ENCODE measurements at regions not wholly inside any gene's neighbourhood (a gene's known extent, or its start where the extent isn't known, plus 50 kb on each side); places are given as distances from the start of the nearest gene placed in this dataset.

DNA sequence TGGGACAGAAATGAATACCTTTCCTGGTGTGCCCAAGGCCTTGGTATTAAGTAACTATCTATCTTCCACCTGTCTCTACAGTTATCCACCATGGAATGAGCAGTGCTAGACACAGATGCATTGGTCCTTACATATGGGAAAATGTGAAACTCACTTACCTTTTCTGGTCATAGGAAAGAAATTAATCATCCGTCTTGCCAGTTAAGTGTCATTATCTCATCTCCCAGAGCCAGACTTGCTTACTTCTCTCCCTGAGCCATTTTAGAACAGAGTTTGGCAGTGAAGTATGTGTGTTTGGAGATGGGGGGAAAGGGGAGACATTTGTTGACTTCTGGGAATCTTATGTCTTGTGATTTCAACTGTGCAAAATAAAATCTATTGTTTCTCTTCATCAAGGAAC is 1211.0 kb upstream of the CDH6 start:
- no peak overlapping the region for H3K27ac ChIP-seq
- TF ChIP-seq, protein P1, sequence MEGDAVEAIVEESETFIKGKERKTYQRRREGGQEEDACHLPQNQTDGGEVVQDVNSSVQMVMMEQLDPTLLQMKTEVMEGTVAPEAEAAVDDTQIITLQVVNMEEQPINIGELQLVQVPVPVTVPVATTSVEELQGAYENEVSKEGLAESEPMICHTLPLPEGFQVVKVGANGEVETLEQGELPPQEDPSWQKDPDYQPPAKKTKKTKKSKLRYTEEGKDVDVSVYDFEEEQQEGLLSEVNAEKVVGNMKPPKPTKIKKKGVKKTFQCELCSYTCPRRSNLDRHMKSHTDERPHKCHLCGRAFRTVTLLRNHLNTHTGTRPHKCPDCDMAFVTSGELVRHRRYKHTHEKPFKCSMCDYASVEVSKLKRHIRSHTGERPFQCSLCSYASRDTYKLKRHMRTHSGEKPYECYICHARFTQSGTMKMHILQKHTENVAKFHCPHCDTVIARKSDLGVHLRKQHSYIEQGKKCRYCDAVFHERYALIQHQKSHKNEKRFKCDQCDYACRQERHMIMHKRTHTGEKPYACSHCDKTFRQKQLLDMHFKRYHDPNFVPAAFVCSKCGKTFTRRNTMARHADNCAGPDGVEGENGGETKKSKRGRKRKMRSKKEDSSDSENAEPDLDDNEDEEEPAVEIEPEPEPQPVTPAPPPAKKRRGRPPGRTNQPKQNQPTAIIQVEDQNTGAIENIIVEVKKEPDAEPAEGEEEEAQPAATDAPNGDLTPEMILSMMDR (IDR thresholded peaks at IDR 0.05) = no peak
- no peak for TF ChIP-seq ZFX (IDR thresholded peaks at IDR 0.05; ENCODE audit: borderline replicate concordance)

DNA sequence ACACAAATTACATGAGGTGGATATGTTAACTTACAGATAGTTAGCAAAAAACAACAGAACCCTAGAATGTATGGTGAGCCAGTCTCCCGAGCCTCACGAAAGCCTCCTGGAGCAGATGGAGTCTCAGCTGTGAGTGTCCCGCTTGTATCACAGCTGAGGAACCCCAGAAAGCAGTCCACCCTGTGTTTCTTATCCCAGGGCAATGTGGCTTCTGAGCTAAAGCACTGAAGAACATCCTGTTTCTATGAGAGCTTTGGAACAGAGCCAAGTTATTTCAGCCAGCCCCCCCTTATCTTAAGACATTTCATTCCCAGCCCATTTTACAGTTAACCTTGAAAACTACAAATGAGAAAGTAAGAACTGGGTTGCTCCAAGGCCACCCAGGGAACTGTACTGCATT is 1220.9 kb upstream of the CDH6 start:
- TF ChIP-seq, protein P1 (IDR thresholded peaks at IDR 0.05) = no peak
- TF ChIP-seq ZFX (IDR thresholded peaks at IDR 0.05; ENCODE audit: borderline replicate concordance) = no peak
- no peak overlapping the region for H3K27ac ChIP-seq

DNA sequence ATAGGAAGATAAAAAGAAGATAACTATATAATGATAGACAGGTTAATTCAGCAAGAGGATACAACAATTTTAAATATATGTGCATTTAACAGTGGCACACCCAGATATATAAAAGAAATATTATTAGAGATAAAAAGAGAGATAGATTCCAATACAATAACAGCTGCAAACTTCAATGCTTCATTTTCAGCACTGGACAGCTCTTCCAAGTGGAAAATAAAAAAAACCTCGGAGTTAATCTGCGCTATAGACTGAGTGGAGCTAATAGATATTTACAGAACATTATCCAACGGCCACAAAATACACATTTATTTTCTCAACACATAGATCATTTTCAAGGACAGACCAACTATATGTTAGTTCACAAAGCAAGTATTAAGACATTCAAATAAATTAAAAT is 1229.5 kb upstream of the CDH6 start:
- TF ChIP-seq, protein P1 (IDR thresholded peaks at IDR 0.05) = no peak
- no peak for TF ChIP-seq ZFX (IDR thresholded peaks at IDR 0.05; ENCODE audit: borderline replicate concordance)
- H3K27ac ChIP-seq = no peak overlapping the region

DNA sequence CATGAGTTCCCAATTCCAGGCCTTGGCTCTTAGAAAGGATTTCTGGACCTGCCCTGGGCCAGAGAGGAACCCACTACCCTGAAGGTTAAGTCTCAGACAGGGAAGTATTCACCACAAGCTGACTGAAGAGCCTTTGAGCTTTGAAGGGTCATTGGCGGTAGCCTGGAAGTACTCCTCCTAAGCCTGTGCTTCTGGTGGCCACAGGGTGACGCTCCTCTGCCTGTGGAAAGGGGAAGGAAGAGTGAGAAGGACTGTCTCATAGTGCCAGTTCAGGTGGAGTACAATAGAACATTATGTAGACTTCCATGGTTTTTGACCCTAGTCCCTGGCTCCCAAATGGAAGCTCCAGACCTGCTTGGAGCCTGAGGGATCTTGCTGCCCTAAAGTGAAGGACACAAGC is 1233.2 kb upstream of the CDH6 start:
- TF ChIP-seq, protein P1 (IDR thresholded peaks at IDR 0.05) = no peak
- no peak for TF ChIP-seq ZFX (IDR thresholded peaks at IDR 0.05; ENCODE audit: borderline replicate concordance)

DNA sequence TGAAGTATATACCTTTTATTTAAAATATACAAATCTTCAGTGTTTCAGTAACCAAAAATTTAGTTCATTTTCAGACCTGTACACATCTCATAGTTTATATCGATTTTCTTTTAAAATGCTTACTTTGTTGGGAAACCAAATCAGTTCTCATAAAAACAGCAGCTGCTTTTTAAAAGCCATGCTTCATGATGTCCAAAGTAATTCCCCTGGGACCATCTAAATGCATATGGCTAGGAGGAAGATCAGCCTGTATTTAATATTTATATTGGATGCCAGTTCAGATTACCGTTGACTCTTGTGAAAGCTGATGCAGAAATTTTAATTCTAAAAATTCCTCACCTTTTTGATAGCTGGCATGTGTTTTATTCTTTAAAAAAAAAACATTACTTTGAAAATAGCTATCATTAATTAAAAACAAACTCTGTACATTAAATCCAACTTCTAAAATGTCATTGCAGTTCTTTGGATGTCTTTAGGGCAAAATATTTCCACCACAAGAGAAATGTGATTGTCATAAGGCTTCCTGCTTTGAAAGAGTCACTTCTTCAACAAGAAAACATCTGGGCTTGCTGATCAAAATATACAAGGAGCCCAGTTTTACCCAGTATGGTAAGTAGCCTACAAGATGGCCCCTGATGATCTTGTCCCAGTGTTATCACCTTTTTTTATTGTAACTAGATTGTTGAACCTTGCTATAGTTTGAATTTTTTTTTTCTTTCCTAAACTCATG is 1242.9 kb upstream of the CDH6 start:
- no peak overlapping the region for H3K27ac ChIP-seq
- TF ChIP-seq, protein P1 (IDR thresholded peaks at IDR 0.05) = no peak
- no peak for TF ChIP-seq ZFX (IDR thresholded peaks at IDR 0.05; ENCODE audit: borderline replicate concordance)

More for the DNA sequence above, 1233.2 kb upstream of the CDH6 start:
- no peak overlapping the region for H3K27ac ChIP-seq

DNA sequence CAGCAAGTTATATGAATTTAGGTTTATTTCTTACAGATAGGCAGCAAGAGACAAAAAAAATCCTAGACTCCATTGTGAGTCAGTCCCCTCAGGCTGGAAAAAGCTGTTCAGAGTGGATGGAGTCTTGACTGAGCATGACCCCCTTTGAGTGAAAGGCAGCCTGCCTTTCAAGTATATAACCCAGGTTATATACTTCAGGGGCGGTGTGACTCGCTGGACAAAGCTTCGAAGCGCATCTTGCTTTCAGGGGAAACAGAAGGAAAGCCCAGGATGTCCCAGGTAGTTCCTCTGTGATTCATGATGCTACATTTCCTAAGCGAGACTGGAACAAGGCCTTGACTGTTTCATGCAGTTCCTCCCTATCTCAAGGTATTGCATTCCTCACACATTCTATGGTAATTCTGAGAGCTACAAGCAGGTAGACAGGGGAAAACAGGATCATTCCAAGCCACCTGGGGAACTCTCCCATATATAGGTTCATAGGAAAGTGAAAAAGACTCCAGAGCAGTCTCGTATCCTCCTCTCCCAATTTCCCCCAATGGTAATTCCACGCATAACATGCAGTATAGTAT is 1244.1 kb upstream of the CDH6 start:
- H3K27ac ChIP-seq = no peak overlapping the region
- TF ChIP-seq, protein P1 (IDR thresholded peaks at IDR 0.05) = no peak
- TF ChIP-seq ZFX (IDR thresholded peaks at IDR 0.05; ENCODE audit: borderline replicate concordance) = no peak

DNA sequence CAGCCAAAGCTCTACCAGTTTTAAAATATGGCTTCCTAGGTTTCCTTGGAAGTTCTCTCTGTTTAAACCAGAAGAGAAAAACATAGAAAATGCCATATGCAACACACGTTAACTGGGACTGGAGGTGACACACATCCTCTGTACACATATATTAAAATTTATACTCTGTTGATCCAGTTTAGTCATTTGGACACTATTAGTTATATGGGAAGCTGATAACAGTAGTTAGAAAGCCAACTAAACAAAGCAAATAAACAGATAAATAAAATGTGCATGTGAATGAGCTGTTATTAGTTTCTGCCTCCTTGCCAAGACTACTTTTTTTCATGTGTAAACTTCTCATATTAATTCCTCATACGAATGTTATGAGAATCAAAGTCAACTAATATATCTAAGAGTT is 1249.2 kb upstream of the CDH6 start:
- no peak for TF ChIP-seq ZFX (IDR thresholded peaks at IDR 0.05; ENCODE audit: borderline replicate concordance)
- TF ChIP-seq, protein P1 (IDR thresholded peaks at IDR 0.05) = no peak
- H3K27ac ChIP-seq = peak overlapping the region; percentile 39
